DND-41 (cell line): ENCODE measurements at regions not wholly inside any gene's neighbourhood (a gene's known extent, or its start where the extent isn't known, plus 50 kb on each side); places are given as distances from the start of the nearest gene placed in this dataset.

Experiments used
- ATAC-seq: fragments of 200-7000 bp; cut with Tn5 transposase; 3 replicates; pipeline ENCODE4 v1.9.1; 2021; ENCODE audit warnings: low read depth; ENCODE audit not compliant: insufficient read depth
- DNase-seq: peaks from one replicate; pipeline ENCODE4 v3.0.0-alpha.2; 2020
- H2AFZ ChIP-seq: 2 replicates; pipeline ENCODE4 v1.6.0; 2012; ENCODE audit warnings: low read depth, low read length
- H3K27ac ChIP-seq: 2 replicates; pipeline ENCODE4 v1.5.1; 2012; ENCODE audit warnings: low read length, inconsistent platforms
- H3K27me3 ChIP-seq: fragments of 200-600 bp; sonication (generic); 2 replicates; pipeline ENCODE4 v1.6.0; 2012; ENCODE audit warnings: low read length, mild to moderate bottlenecking, inconsistent platforms; ENCODE audit not compliant: insufficient read depth, poor library complexity
- H3K36me3 ChIP-seq: 2 replicates; pipeline ENCODE4 v1.5.1; 2012; ENCODE audit warnings: low read length, inconsistent platforms; ENCODE audit not compliant: insufficient read depth
- H3K4me1 ChIP-seq: 2 replicates; pipeline ENCODE4 v1.5.1; 2012; ENCODE audit warnings: mild to moderate bottlenecking, low read length; ENCODE audit not compliant: insufficient read depth
- H3K4me2 ChIP-seq: 2 replicates; pipeline ENCODE4 v1.6.0; 2012; ENCODE audit warnings: mild to moderate bottlenecking, moderate library complexity, low read length, inconsistent platforms; ENCODE audit not compliant: insufficient read depth
- H3K4me3 ChIP-seq, 2 experiments: fragments of 200-600 bp in 1 of 2; shearing (Covaris generic) in 1 of 2; 2 replicates each; pipeline ENCODE4 v1.5.1; 2012 to 2016; ENCODE audit warnings: inconsistent platforms in 2 of 2, low read length in 2 of 2, mild to moderate bottlenecking in 2 of 2, low read depth in 1 of 2, moderate library complexity in 1 of 2
- H3K79me2 ChIP-seq: 2 replicates; pipeline ENCODE4 v1.6.0; 2012; ENCODE audit warnings: low read length, inconsistent platforms; ENCODE audit not compliant: insufficient read depth
- H3K9ac ChIP-seq: 2 replicates; pipeline ENCODE4 v1.6.0; 2012; ENCODE audit warnings: low read depth, mild to moderate bottlenecking, inconsistent platforms, low read length, moderate library complexity
- H3K9me3 ChIP-seq: 2 replicates; pipeline ENCODE4 v1.5.1; 2012; ENCODE audit warnings: low read length, moderate library complexity, mild to moderate bottlenecking, inconsistent platforms; ENCODE audit not compliant: insufficient read depth, severe bottlenecking
- H4K20me1 ChIP-seq: 2 replicates; pipeline ENCODE4 v1.6.0; 2012; ENCODE audit warnings: low read length; ENCODE audit not compliant: insufficient read depth
- EZH2 ChIP-seq: IDR thresholded peaks from 3 replicates; pipeline ENCODE4 v1.6.1; 2012; ENCODE audit warnings: borderline replicate concordance, low read depth, mild to moderate bottlenecking, moderate library complexity, low read length, inconsistent platforms; ENCODE audit not compliant: severe bottlenecking
- TF ChIP-seq, protein P1 (sequence below): IDR thresholded peaks from 2 replicates; pipeline ENCODE4 v1.5.1; 2012; ENCODE audit warnings: borderline replicate concordance, low read length, moderate library complexity, mild to moderate bottlenecking; ENCODE audit not compliant: poor library complexity, severe bottlenecking; ENCODE audit errors: extremely low read depth

DNA sequence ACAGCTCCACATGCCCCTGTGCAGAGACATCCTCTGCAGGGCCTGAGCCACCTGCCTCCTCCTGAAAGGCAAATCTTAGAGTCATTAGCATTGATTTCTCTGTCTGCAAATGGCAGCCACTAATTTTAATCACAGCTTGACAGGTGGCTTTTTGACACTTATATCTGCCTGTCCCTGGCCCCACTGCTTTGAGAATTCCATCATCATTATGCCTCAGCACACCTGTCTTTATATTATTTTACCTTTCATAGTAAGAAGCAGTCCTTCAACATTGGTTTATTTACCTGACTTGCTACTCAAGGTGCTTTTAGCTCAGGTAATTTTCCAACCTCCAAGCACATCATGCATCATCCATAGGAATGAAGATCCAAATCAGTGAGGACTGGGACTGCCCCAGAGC lies 451.3 kb downstream of the MTRR start:
- H2AFZ ChIP-seq, result no peak overlapping the region
- DNase-seq (no peak), ATAC-seq (no peak)
- no peaks in the 10 kb centered on the region for H4K20me1 ChIP-seq
- no peak overlapping the region for H3K4me3 ChIP-seq
- H3K9ac ChIP-seq, result no peak overlapping the region
- no peaks in the 10 kb centered on the region for H3K36me3 ChIP-seq
- no peaks in the 10 kb centered on the region for H3K79me2 ChIP-seq
- no peaks in the 10 kb centered on the region for H3K9me3 ChIP-seq
- H3K4me1 ChIP-seq, result no peaks in the 10 kb centered on the region
- no peaks in the 10 kb centered on the region for H3K27me3 ChIP-seq
- no peak overlapping the region for H3K27ac ChIP-seq
- H3K4me2 ChIP-seq, result no peak overlapping the region
- TF ChIP-seq EZH2, result no peak
- TF ChIP-seq, protein P1, sequence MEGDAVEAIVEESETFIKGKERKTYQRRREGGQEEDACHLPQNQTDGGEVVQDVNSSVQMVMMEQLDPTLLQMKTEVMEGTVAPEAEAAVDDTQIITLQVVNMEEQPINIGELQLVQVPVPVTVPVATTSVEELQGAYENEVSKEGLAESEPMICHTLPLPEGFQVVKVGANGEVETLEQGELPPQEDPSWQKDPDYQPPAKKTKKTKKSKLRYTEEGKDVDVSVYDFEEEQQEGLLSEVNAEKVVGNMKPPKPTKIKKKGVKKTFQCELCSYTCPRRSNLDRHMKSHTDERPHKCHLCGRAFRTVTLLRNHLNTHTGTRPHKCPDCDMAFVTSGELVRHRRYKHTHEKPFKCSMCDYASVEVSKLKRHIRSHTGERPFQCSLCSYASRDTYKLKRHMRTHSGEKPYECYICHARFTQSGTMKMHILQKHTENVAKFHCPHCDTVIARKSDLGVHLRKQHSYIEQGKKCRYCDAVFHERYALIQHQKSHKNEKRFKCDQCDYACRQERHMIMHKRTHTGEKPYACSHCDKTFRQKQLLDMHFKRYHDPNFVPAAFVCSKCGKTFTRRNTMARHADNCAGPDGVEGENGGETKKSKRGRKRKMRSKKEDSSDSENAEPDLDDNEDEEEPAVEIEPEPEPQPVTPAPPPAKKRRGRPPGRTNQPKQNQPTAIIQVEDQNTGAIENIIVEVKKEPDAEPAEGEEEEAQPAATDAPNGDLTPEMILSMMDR, result no peak

DNA sequence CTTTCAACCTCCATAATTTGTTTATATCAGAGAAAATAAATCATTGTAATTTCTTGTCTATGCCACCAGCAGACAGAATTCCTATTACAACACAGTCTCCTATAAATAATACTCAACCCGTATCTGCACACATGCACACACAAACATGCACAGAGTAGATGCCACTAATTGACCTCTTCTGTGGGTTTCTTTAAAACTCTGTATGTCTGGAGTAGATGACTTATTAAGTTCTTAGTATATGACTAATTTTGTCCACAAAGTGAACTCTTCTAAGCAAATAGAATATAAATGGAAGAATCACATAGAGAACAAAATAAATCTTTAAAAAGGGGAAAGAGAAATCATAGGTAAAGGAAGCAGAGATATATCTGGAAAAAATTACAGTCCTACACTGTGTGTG lies 452.3 kb downstream of the MTRR start:
- Histone ChIP-seq H3K9me3 (no peaks in the 10 kb centered on the region), H3K4me2 (no peak overlapping the region), H3K27me3 (no peaks in the 10 kb centered on the region), H3K36me3 (no peaks in the 10 kb centered on the region), H3K27ac (no peak overlapping the region), H4K20me1 (no peaks in the 10 kb centered on the region), H3K4me1 (no peaks in the 10 kb centered on the region), H2AFZ (no peak overlapping the region), H3K4me3 (no peak overlapping the region), H3K79me2 (no peaks in the 10 kb centered on the region), H3K9ac (no peak overlapping the region)
- no peak for TF ChIP-seq EZH2
- TF ChIP-seq, protein P1, result no peak
- ATAC-seq, result no peak
- no peak for DNase-seq

DNA sequence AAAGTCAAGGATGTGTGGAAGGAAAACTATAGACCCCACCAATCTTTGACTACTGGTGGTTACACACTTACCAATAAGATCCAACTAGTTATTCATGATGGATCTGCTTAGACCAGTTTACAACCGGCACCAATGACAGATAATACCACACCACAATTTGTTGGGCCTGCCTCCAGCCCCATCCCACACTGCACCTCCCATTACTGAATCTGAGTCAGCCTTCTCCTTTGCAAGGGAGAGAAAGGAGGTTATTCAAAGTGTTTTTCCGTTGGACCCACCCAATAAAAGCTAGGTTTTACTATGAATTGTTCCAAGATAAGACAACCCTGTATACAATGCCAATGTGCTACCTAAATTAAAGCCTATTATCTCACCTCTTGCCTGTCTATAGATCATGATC lies 453.5 kb downstream of the MTRR start:
- Histone ChIP-seq H3K36me3 (no peaks in the 10 kb centered on the region), H3K4me2 (no peak overlapping the region), H3K27me3 (peaks cover 3% of the 10 kb centered on the region), H3K9ac (no peak overlapping the region), H4K20me1 (no peaks in the 10 kb centered on the region), H3K79me2 (no peaks in the 10 kb centered on the region), H2AFZ (no peak overlapping the region), H3K4me1 (no peaks in the 10 kb centered on the region), H3K27ac (no peak overlapping the region), H3K4me3 (no peak overlapping the region), H3K9me3 (no peaks in the 10 kb centered on the region)
- no peak for DNase-seq
- ATAC-seq, result no peak
- TF ChIP-seq, protein P1, result no peak
- TF ChIP-seq EZH2, result no peak

DNA sequence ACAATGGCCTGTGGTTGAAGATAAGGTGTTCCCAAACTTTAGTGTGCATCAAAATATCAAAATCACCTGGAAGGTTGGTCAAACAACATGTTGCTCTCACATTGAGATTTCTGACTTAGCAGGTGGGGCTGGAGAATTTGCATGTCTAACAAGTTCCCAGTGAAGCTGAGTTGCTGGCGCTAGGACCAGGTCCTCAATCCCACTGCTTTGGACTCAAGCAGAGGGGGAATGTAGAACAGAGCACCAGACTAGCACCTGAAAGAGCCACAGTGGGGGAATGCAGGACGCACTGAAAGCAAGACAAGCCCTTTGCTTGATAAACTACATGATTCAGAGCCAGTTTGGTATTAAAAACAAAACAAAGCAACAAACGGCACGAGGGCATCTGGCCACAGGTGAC lies 458.1 kb downstream of the MTRR start:
- Histone ChIP-seq H4K20me1 (no peaks in the 10 kb centered on the region), H3K27me3 (peaks cover 3% of the 10 kb centered on the region), H3K9ac (no peak overlapping the region), H3K4me1 (no peaks in the 10 kb centered on the region), H3K79me2 (no peaks in the 10 kb centered on the region), H2AFZ (no peak overlapping the region), H3K4me3 (no peak overlapping the region), H3K9me3 (no peaks in the 10 kb centered on the region), H3K27ac (no peak overlapping the region), H3K4me2 (no peak overlapping the region), H3K36me3 (no peaks in the 10 kb centered on the region)
- TF ChIP-seq, protein P1, result no peak
- no peak for TF ChIP-seq EZH2
- no peak for DNase-seq
- ATAC-seq, result no peak
